Esophagus muscularis mucosa (tissue), 4 donors: ENCODE measurements at regions not wholly inside any gene's neighbourhood (a gene's known extent, or its start where the extent isn't known, plus 50 kb on each side); places are given as distances from the start of the nearest gene placed in this dataset.

Source experiments
- EP300 ChIP-seq: sonication (generic); formaldehyde crosslinking; IDR thresholded peaks from one replicate; pipeline ENCODE4 v1.6.1; 2017; ENCODE audit warnings: antibody characterized with exemption
- POLR2A ChIP-seq: fragments of 450-650 bp; IDR thresholded peaks from one replicate; pipeline ENCODE4 v1.6.1; 2017; ENCODE audit warnings: antibody characterized with exemption, moderate library complexity, mild to moderate bottlenecking, low read depth
- TF ChIP-seq, protein P1 (sequence below), 3 experiments: fragments of 200-600 bp in 2 of 3; fragments of 450-650 bp in 1 of 3; sonication (generic) in 2 of 3; IDR thresholded peaks; one replicate each; pipeline ENCODE4 v1.5.1; 2017 to 2019; ENCODE audit warnings: antibody characterized with exemption in 3 of 3, mild to moderate bottlenecking in 2 of 3, moderate library complexity in 1 of 3

DNA sequence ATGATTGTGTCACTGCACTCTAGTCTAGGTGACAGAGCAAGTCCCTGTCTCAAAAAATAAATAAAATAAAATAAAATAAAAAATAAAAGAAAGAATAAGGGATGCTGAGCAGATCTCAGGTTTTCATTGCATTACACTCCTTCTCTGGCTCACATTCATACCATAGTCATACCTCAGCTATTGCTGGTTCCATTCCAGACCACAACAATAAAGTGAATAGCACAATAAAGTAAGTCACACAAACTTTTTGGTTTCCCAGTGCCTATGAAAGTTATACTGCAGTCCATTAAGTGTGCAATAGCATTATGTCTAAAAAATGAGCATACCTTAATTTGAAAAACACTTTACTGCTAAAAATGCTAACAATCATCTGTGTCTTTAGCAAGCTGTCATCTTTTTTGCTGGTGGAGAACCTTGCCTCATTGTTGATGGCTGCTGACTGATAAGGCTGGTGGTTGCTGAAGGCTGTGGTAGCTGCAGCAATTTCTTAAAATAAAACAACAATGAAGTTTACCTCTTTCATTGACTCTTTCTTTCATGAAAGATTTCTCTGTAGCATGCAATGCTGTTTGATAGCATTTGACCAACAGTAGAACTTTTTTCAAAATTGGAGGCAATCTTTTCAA, 415.7 kb downstream of the ZNF608 start:
- TF ChIP-seq, protein P1, sequence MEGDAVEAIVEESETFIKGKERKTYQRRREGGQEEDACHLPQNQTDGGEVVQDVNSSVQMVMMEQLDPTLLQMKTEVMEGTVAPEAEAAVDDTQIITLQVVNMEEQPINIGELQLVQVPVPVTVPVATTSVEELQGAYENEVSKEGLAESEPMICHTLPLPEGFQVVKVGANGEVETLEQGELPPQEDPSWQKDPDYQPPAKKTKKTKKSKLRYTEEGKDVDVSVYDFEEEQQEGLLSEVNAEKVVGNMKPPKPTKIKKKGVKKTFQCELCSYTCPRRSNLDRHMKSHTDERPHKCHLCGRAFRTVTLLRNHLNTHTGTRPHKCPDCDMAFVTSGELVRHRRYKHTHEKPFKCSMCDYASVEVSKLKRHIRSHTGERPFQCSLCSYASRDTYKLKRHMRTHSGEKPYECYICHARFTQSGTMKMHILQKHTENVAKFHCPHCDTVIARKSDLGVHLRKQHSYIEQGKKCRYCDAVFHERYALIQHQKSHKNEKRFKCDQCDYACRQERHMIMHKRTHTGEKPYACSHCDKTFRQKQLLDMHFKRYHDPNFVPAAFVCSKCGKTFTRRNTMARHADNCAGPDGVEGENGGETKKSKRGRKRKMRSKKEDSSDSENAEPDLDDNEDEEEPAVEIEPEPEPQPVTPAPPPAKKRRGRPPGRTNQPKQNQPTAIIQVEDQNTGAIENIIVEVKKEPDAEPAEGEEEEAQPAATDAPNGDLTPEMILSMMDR (IDR thresholded peaks at IDR 0.05) = no peak
- TF ChIP-seq POLR2A = no peak
- TF ChIP-seq EP300 = no peak
